ENCODE measurements at regions not wholly inside any gene's neighbourhood (a gene's known extent, or its start where the extent isn't known, plus 50 kb on each side); places are given as distances from the start of the nearest gene placed in this dataset.
"Not testable (repeated sequence)": the region's sequence is repeated elsewhere in the genome, so short reads cannot be mapped to it uniquely, and the experiment has no call there.

- no peak for DNase-seq
Observed at GRCh38 chrX:140157611-140158010, 192.3 kb upstream of the CXorf66 start.

- no peak for DNase-seq
Observed at GRCh38 chrX:140157143-140157542, 191.8 kb upstream of the CXorf66 start.

- DNase-seq = no peak
Observed at GRCh38 chrX:140151316-140151715, 186.0 kb upstream of the CXorf66 start.

GRCh38 chrX:140149761-140150160 lies 184.4 kb upstream of the CXorf66 start:
- no peak for DNase-seq

GRCh38 chrX:140141444-140142029 lies 176.2 kb upstream of the CXorf66 start:
- DNase-seq = peak; percentile 1

- not testable (repeated sequence) for DNase-seq
Observed at GRCh38 chrX:140138492-140138891, 173.2 kb upstream of the CXorf66 start.

- not testable (repeated sequence) for DNase-seq
Observed at GRCh38 chrX:140138065-140138464, 172.7 kb upstream of the CXorf66 start.

GRCh38 chrX:140132937-140133336 lies 167.6 kb upstream of the CXorf66 start:
- no peak for DNase-seq

GRCh38 chrX:140123446-140123845 lies 158.1 kb upstream of the CXorf66 start:
- no peak for DNase-seq

- DNase-seq = not testable (repeated sequence)
Observed at GRCh38 chrX:140114059-140114458, 148.7 kb upstream of the CXorf66 start.

GRCh38 chrX:140110081-140110650 lies 144.8 kb upstream of the CXorf66 start:
- DNase-seq = no peak

- no peak for DNase-seq
Observed at GRCh38 chrX:140104760-140105159, 139.4 kb upstream of the CXorf66 start.

GRCh38 chrX:140099221-140099620 lies 133.9 kb upstream of the CXorf66 start:
- DNase-seq = no peak

GRCh38 chrX:140092121-140092520 lies 126.8 kb upstream of the CXorf66 start:
- no peak for DNase-seq

GRCh38 chrX:140091125-140091886 lies 126.0 kb upstream of the CXorf66 start:
- DNase-seq = peak; percentile 21

GRCh38 chrX:140090800-140091124 lies 125.4 kb upstream of the CXorf66 start:
- no peak for DNase-seq

GRCh38 chrX:140088438-140088837 lies 123.1 kb upstream of the CXorf66 start:
- DNase-seq = no peak

GRCh38 chrX:140087875-140088274 lies 122.6 kb upstream of the CXorf66 start:
- no peak for DNase-seq

- DNase-seq = no peak
Observed at GRCh38 chrX:140086691-140087090, 121.4 kb upstream of the CXorf66 start.

GRCh38 chrX:140074851-140075250 lies 109.5 kb upstream of the CXorf66 start:
- DNase-seq = not testable (repeated sequence)

- no peak for DNase-seq
Observed at GRCh38 chrX:140071037-140071436, 105.7 kb upstream of the CXorf66 start.

GRCh38 chrX:140065961-140066662 lies 100.8 kb upstream of the CXorf66 start:
- no peak for DNase-seq

GRCh38 chrX:140064993-140065392 lies 99.7 kb upstream of the CXorf66 start:
- no peak for DNase-seq

GRCh38 chrX:140057001-140057411 lies 91.7 kb upstream of the CXorf66 start:
- peak; percentile 49 for DNase-seq
